Mucosa of descending colon (tissue), 3 donors: ENCODE measurements at regions not wholly inside any gene's neighbourhood (a gene's known extent, or its start where the extent isn't known, plus 50 kb on each side); places are given as distances from the start of the nearest gene placed in this dataset.
"Not testable (repeated sequence)": the region's sequence is repeated elsewhere in the genome, so short reads cannot be mapped to it uniquely, and the experiment has no call there.

Source experiments
- ATAC-seq: fragments of 200-7000 bp; cut with Tn5 transposase; one replicate; pipeline ENCODE4 v1.9.1; 2020; ENCODE audit warnings: mild to moderate bottlenecking, moderate library complexity
- DNase-seq, 3 donors: peaks; one replicate each; pipeline ENCODE4 v3.0.0-alpha.2; 2020
- H3K36me3 ChIP-seq: fragments of 200-600 bp; one replicate; pipeline ENCODE4 v1.8.0; 2021; ENCODE audit warnings: low read depth, mild to moderate bottlenecking
- H3K4me1 ChIP-seq: fragments of 200-600 bp; one replicate; pipeline ENCODE4 v1.8.0; 2021; ENCODE audit warnings: low read depth, mild to moderate bottlenecking
- H3K4me3 ChIP-seq: fragments of 200-600 bp; one replicate; pipeline ENCODE4 v1.8.0; 2021; ENCODE audit warnings: mild to moderate bottlenecking
- H3K9me3 ChIP-seq: fragments of 200-600 bp; one replicate; pipeline ENCODE4 v1.8.0; 2021; ENCODE audit warnings: mild to moderate bottlenecking
- intact Hi-C, 2 donors: fragments of 100-400 bp; cut with DNase I in 1 of 2; cut with micrococcal nuclease in 1 of 2; formaldehyde crosslinking; loops; one replicate each; pipeline versions ENCODE4 v1.11.0 to v1.11.1; 2022; cut with DNase I, micrococcal nuclease
- TF ChIP-seq, protein P1 (sequence below): fragments of 200-600 bp; IDR thresholded peaks from one replicate; pipeline ENCODE4 v1.8.0; 2022; ENCODE audit warnings: antibody characterized with exemption, mild to moderate bottlenecking
- donor health status: DM: no; HTN: no; CAD: no; lungs with moderate emphysema.
- donor health status: DM: no; HTN: no; CAD: no.
- donor health status: DM: no; HTN: yes; CAD: no.

DNA sequence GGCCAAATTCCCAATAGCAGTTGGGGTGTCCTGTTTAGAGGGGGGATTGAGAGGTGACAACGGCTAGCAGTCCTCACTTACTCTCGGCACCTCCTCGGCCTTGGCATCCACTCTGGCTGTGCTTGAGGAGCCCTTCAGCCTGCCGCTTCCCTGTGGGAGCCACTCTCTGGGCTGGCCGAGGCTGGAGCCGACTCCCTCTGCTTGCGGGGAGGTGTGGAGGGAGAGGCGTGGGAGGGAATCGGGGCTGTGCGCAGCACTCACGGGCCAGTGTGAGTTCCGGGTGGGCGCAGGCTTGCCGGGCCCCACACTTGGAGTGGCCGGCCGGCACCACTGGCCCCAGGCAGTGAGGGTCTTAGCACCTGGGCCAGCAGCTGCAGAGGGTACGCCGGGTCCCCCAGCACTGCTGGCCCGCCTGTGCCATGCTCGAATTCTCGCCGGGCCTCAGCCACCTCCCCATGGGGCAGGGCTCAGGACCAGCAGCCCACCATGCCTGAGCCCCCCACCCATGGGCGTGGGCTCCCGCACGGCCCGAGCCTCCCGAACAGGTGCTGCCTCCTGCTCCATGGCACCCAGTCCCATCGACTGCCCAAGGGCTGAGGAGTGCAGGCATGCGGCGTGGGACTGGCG lies 705.9 kb upstream of the ZNF804A start:
- Histone ChIP-seq H3K4me1 (no peaks in the 10 kb centered on the region), H3K4me3 (no peak overlapping the region), H3K9me3 (peaks cover 4% of the 10 kb centered on the region), H3K36me3 (no peaks in the 10 kb centered on the region)
- intact Hi-C loops, result no loop called here
- ATAC-seq (no peak), DNase-seq (peak in 1 of 3 donors; percentile 36)
- TF ChIP-seq, protein P1, sequence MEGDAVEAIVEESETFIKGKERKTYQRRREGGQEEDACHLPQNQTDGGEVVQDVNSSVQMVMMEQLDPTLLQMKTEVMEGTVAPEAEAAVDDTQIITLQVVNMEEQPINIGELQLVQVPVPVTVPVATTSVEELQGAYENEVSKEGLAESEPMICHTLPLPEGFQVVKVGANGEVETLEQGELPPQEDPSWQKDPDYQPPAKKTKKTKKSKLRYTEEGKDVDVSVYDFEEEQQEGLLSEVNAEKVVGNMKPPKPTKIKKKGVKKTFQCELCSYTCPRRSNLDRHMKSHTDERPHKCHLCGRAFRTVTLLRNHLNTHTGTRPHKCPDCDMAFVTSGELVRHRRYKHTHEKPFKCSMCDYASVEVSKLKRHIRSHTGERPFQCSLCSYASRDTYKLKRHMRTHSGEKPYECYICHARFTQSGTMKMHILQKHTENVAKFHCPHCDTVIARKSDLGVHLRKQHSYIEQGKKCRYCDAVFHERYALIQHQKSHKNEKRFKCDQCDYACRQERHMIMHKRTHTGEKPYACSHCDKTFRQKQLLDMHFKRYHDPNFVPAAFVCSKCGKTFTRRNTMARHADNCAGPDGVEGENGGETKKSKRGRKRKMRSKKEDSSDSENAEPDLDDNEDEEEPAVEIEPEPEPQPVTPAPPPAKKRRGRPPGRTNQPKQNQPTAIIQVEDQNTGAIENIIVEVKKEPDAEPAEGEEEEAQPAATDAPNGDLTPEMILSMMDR, result no peak

DNA sequence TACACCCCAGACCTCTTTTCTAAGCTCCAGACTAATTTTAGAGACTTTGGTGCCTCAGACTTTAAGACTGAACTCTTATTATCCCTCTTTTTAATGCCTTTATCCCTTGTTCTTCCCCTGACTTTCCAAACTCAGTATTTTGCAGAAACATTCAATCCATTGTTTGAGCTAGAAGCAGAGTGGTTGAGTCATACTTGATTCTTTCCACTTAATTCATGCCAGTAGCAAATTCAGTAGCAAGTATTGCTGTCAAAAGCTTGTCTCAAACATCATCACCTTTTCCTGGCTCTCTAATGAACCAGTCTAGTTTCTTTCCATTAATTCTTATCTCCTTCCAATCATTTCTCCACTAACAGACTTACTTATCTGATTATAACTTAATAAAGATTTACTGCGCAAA lies 699.7 kb upstream of the ZNF804A start:
- Histone ChIP-seq H3K36me3 (no peaks in the 10 kb centered on the region), H3K9me3 (no peaks in the 10 kb centered on the region), H3K4me1 (no peaks in the 10 kb centered on the region), H3K4me3 (no peak overlapping the region)
- DNase-seq, result no peak
- no peak for ATAC-seq
- intact Hi-C loops, result no loop called here
- TF ChIP-seq, protein P1, result no peak

DNA sequence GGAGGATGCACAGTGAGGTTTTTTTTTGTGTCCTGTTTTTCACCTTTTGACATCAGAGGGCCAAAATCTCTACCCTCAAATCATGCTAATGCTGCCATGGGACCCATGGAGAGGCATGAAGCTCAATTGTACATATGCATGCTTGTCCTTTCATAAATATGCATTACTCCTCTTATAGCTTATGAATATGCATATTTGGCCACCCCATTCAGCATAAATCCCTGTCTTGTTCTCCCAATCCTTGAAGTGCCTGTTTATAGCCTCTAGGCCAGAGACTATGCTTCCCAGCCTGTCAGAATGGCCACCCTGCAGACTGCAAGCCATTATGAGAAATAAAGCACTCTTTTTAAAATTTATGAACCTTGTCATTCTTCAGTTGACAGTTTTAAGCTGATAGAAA lies 696.4 kb upstream of the ZNF804A start:
- Histone ChIP-seq H3K4me1 (no peaks in the 10 kb centered on the region), H3K9me3 (no peaks in the 10 kb centered on the region), H3K36me3 (no peaks in the 10 kb centered on the region), H3K4me3 (no peak overlapping the region)
- TF ChIP-seq, protein P1, result no peak
- intact Hi-C loops, result no loop called here
- DNase-seq (no peak), ATAC-seq (no peak)

DNA sequence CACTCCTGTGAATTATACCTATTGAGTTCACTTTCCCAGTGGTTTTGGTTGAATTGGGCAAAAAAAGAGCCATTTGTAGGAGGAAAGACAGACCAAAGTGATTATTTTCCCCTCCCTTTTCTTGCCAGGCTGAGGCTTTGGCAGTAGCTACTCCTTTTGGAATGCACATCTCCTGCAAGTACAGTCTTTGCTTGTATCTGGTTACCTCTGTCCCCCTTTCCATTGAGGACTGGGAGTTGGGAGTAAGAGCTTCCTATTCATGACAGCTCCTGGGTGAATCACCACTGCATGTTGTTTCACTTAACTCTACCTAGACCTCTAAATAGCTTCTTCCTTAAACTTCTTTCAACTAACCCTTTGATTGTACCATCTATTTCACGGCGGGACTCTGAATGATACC lies 695.3 kb upstream of the ZNF804A start:
- H3K36me3 ChIP-seq, result no peaks in the 10 kb centered on the region
- TF ChIP-seq, protein P1, result no peak
- H3K4me3 ChIP-seq, result no peak overlapping the region
- intact Hi-C loops, result no loop called here
- no peaks in the 10 kb centered on the region for H3K4me1 ChIP-seq
- H3K9me3 ChIP-seq, result no peaks in the 10 kb centered on the region
- ATAC-seq (no peak), DNase-seq (no peak)

DNA sequence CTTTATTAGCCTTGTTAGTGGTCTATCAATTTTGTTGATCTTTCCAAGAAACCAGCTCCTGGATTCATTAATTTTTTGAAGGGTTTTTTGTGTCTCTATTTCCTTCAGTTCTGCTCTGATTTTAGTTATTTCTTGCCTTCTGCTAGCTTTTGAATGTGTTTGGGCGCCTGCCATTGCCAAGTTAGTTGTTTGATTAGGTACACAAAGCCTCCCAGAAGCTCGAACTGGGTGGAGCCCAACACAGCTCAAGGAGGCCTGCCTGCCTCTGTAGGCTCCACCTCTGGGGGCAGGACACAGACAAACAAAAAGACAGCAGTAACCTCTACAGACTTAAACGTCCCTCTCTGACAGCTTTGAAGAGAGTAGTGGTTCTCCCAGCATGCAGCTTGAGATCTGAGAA lies 682.3 kb upstream of the ZNF804A start:
- H3K4me3 ChIP-seq, intact Hi-C loops, DNase-seq, ATAC-seq, H3K36me3 ChIP-seq, H3K4me1 ChIP-seq, H3K9me3 ChIP-seq: not testable (repeated sequence)

DNA sequence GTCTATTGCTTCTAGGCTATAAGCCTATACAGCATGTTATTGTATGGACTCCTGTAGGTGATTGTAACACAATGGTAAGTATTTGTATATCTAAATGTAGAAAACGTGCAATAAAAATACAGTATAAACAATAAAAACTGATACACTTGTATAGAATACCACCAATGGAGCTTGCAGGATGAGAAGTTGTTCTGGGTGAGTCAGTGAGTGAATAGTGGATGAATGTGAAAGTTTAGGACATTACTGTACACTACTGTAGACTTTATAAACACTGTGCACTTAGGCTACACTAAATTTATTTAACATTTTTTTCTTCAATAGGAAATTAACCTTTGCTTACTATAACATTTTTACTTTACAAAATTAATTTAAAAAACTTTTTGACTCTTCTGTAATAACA lies 679.2 kb upstream of the ZNF804A start:
- TF ChIP-seq, protein P1, result no peak
- Histone ChIP-seq H3K4me3 (no peak overlapping the region), H3K36me3 (no peaks in the 10 kb centered on the region), H3K4me1 (no peaks in the 10 kb centered on the region), H3K9me3 (no peaks in the 10 kb centered on the region)
- intact Hi-C loops, result no loop called here
- no peak for DNase-seq
- ATAC-seq, result no peak
